MM.1S (cell line): ENCODE measurements at regions not wholly inside any gene's neighbourhood (a gene's known extent, or its start where the extent isn't known, plus 50 kb on each side); places are given as distances from the start of the nearest gene placed in this dataset.

Experiments used
- DNase-seq: peaks from one replicate; pipeline ENCODE4 v3.0.0-alpha.2; 2015
- H2AFZ ChIP-seq: fragments of 300-600 bp; sonication (generic); 2 replicates; pipeline ENCODE4 v1.6.0; 2016; ENCODE audit warnings: antibody characterized with exemption, low read length
- H3F3A ChIP-seq: fragments of 300-600 bp; sonication (generic); 2 replicates; pipeline ENCODE4 v1.6.1; 2016; ENCODE audit warnings: mild to moderate bottlenecking, antibody characterized with exemption, low read length, moderate library complexity, mixed read lengths; ENCODE audit not compliant: insufficient read depth
- H3K27ac ChIP-seq: fragments of 300-600 bp; sonication (generic); 2 replicates; pipeline ENCODE4 v1.5.1; 2016; ENCODE audit warnings: mild to moderate bottlenecking, low read length
- H3K27me3 ChIP-seq: fragments of 300-600 bp; sonication (generic); replicated peaks from 2 replicates; pipeline ENCODE4 v1.6.0; 2016; ENCODE audit warnings: low read length; ENCODE audit not compliant: insufficient read depth
- H3K36me3 ChIP-seq: fragments of 300-600 bp; sonication (generic); replicated peaks from 2 replicates; pipeline ENCODE4 v1.6.1; 2016; ENCODE audit warnings: mild to moderate bottlenecking, low read length, mixed read lengths; ENCODE audit not compliant: insufficient read depth
- H3K4me1 ChIP-seq: fragments of 300-600 bp; sonication (generic); 2 replicates; pipeline ENCODE4 v1.6.1; 2016; ENCODE audit warnings: low read length, mixed read lengths
- H3K4me2 ChIP-seq: fragments of 300-600 bp; sonication (generic); 2 replicates; pipeline ENCODE4 v1.6.0; 2016; ENCODE audit warnings: low read depth, low read length
- H3K4me3 ChIP-seq: fragments of 300-600 bp; sonication (generic); 2 replicates; pipeline ENCODE4 v1.5.1; 2016; ENCODE audit warnings: low read length, mixed read lengths
- H3K79me2 ChIP-seq: fragments of 300-600 bp; sonication (generic); 2 replicates; pipeline ENCODE4 v1.6.1; 2016; ENCODE audit warnings: mixed run types, low read length, mixed read lengths
- H3K9ac ChIP-seq: fragments of 300-600 bp; sonication (generic); 2 replicates; pipeline ENCODE4 v1.6.1; 2016; ENCODE audit warnings: low read length, mixed read lengths
- H3K9me2 ChIP-seq: fragments of 300-600 bp; sonication (generic); replicated peaks from 2 replicates; pipeline ENCODE4 v1.6.1; 2016; ENCODE audit warnings: mild to moderate bottlenecking, low read length, mixed read lengths; ENCODE audit not compliant: insufficient read depth
- H3K9me3 ChIP-seq: fragments of 300-600 bp; sonication (generic); replicated peaks from 2 replicates; pipeline ENCODE4 v1.6.1; 2016; ENCODE audit warnings: mild to moderate bottlenecking, low read length, mixed read lengths; ENCODE audit not compliant: insufficient read depth
- H4K20me1 ChIP-seq: fragments of 300-600 bp; sonication (generic); 2 replicates; pipeline ENCODE4 v1.6.1; 2016; ENCODE audit warnings: mild to moderate bottlenecking, low read length, moderate library complexity, mixed read lengths; ENCODE audit not compliant: insufficient read depth
- EZH2 ChIP-seq: fragments of 300-600 bp; sonication (generic); optimal IDR thresholded peaks from 2 replicates; pipeline ENCODE3; 2017; ENCODE audit warnings: low read depth, mild to moderate bottlenecking, antibody characterized with exemption, low read length, mixed read lengths
- EZH2phosphoT487 ChIP-seq: fragments of 300-600 bp; sonication (generic); IDR thresholded peaks from 2 replicates; pipeline ENCODE4 v1.6.1; 2018; ENCODE audit warnings: antibody characterized with exemption, low read length
- TF ChIP-seq, protein P1 (sequence below): fragments of 300-600 bp; sonication (generic); IDR thresholded peaks from 2 replicates; pipeline ENCODE4 v1.5.1; 2016; ENCODE audit warnings: antibody characterized with exemption, low read length, mixed read lengths

DNA sequence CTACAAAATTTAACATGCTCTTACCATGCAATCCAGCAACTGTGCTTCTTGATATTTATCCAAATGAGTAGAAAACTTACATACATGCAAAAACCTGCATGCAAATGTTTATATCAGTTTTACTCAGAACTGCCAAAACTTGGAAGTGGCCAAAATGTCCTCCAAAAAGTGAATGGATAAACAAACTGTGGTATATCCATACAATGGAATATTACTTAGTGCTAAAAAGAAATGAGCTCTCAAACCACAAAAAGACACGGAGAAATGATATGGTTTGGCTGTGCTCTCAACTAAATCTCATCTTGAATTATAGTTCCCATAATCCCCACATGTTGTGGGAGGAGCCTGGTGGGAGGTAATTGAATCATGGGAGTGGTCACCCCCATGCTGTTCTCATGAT is 267.2 kb downstream of the ZEB2 start:
- Histone ChIP-seq H3K27ac (no peak overlapping the region), H2AFZ (no peak overlapping the region), H3K4me2 (no peak overlapping the region), H3K9me2 (no peaks in the 10 kb centered on the region), H3K36me3 (no peaks in the 10 kb centered on the region), H4K20me1 (no peaks in the 10 kb centered on the region), H3K9ac (no peak overlapping the region), H3K4me1 (no peaks in the 10 kb centered on the region), H3F3A (no peaks in the 10 kb centered on the region), H3K79me2 (no peaks in the 10 kb centered on the region), H3K4me3 (no peak overlapping the region), H3K27me3 (no peaks in the 10 kb centered on the region), H3K9me3 (no peaks in the 10 kb centered on the region)
- no peak for TF ChIP-seq EZH2
- no peak for TF ChIP-seq EZH2phosphoT487
- TF ChIP-seq, protein P1, sequence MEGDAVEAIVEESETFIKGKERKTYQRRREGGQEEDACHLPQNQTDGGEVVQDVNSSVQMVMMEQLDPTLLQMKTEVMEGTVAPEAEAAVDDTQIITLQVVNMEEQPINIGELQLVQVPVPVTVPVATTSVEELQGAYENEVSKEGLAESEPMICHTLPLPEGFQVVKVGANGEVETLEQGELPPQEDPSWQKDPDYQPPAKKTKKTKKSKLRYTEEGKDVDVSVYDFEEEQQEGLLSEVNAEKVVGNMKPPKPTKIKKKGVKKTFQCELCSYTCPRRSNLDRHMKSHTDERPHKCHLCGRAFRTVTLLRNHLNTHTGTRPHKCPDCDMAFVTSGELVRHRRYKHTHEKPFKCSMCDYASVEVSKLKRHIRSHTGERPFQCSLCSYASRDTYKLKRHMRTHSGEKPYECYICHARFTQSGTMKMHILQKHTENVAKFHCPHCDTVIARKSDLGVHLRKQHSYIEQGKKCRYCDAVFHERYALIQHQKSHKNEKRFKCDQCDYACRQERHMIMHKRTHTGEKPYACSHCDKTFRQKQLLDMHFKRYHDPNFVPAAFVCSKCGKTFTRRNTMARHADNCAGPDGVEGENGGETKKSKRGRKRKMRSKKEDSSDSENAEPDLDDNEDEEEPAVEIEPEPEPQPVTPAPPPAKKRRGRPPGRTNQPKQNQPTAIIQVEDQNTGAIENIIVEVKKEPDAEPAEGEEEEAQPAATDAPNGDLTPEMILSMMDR, result no peak
- no peak for DNase-seq

DNA sequence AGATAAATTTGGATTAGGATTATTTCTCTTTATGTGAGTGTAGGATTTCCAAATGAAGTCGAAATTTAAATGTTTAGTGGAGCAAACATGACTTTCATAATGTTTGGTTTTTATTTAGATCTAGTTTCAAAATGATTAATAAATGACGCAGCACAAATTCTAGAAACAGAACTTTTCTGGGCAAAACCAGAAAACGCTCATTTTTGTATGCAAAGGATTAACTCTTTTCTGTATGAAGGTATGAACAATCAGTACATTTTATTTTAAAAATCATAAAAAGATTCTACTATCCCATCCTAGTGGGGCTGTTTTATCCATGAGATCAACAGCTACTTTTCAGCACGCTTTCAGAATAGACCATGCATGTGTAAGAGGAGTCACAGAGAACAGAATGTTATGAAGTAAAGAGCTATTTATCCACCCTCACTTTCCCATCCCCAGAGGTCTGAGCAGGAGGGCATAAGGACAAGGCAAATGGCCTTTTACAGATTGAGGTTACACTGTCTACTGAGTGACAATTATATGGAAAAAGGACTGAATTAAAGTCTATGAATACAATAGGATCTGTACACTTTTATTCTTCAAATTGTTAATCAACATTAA is 270.8 kb downstream of the ZEB2 start:
- H3K27ac ChIP-seq, result no peak overlapping the region
- no peaks in the 10 kb centered on the region for H3K4me1 ChIP-seq
- H3K4me3 ChIP-seq, result no peak overlapping the region
- H3K9me3 ChIP-seq, result no peaks in the 10 kb centered on the region
- no peak overlapping the region for H3K4me2 ChIP-seq
- H4K20me1 ChIP-seq, result no peaks in the 10 kb centered on the region
- TF ChIP-seq EZH2 (no peak), EZH2phosphoT487 (no peak)
- TF ChIP-seq, protein P1, result no peak
- no peak for DNase-seq
- no peaks in the 10 kb centered on the region for H3K36me3 ChIP-seq
- no peaks in the 10 kb centered on the region for H3K9me2 ChIP-seq
- H3K9ac ChIP-seq, result no peak overlapping the region
- no peaks in the 10 kb centered on the region for H3F3A ChIP-seq
- no peaks in the 10 kb centered on the region for H3K27me3 ChIP-seq
- no peaks in the 10 kb centered on the region for H3K79me2 ChIP-seq
- no peak overlapping the region for H2AFZ ChIP-seq

DNA sequence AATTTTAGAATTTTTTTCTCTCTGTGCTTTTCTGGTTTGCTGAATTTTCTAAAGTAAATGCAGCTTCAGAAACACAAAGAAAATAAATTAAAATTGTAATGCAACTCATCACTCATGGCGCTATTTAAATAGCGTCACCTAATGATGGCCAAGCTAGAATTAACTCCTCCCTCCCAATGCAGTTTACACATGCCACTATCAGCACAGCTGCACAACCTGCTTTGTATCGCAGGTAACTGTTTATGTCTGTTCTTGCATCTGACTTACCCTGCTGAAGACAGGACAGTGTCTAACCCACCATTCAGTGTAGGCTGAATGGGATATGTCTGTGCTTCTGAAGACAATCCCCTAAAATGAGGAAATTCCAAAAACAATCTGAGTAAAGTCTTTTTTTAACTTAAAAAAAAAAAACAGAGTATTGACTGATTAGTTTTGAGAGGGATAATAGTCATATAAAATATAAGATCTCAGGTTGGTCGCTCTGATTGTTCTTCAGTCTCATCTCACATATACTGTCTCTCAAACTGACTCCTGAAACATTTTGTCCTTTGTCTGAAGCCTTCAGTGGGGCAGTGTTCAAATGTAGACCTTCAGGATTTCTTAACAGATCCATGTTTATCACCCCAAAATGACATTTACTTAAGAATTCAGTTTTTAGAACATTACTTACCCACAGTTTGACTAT is 271.4 kb downstream of the ZEB2 start:
- H3K36me3 ChIP-seq, result no peaks in the 10 kb centered on the region
- H3K79me2 ChIP-seq, result no peaks in the 10 kb centered on the region
- no peak for TF ChIP-seq EZH2phosphoT487
- H3K9me3 ChIP-seq, result no peaks in the 10 kb centered on the region
- no peak overlapping the region for H3K9ac ChIP-seq
- no peaks in the 10 kb centered on the region for H3K27me3 ChIP-seq
- H2AFZ ChIP-seq, result no peak overlapping the region
- no peak overlapping the region for H3K27ac ChIP-seq
- H3K4me3 ChIP-seq, result no peak overlapping the region
- no peaks in the 10 kb centered on the region for H4K20me1 ChIP-seq
- H3F3A ChIP-seq, result no peaks in the 10 kb centered on the region
- H3K9me2 ChIP-seq, result no peaks in the 10 kb centered on the region
- H3K4me2 ChIP-seq, result no peak overlapping the region
- no peaks in the 10 kb centered on the region for H3K4me1 ChIP-seq
- no peak for DNase-seq

DNA sequence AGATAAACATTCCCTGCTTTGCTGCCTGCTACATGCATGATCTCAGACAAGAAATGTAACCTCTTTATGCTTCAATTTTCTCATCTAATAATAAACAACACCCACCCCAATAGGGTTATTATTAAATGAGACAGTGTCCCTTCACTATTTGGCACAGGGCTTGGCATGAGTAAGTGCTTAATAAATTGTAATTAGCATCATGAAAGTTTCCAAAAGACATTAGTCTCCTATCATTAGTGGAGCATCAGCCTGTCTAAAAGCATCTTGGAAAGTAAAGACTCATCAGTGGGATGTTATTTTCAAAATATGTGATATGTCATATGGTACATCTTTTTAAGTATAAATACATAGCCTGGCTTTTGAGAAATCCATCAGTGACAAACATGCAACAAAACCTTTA is 275.0 kb downstream of the ZEB2 start:
- Histone ChIP-seq H2AFZ (no peak overlapping the region), H3F3A (no peaks in the 10 kb centered on the region), H4K20me1 (no peaks in the 10 kb centered on the region), H3K9me3 (no peaks in the 10 kb centered on the region), H3K4me2 (no peak overlapping the region), H3K27me3 (no peaks in the 10 kb centered on the region), H3K9ac (no peak overlapping the region), H3K79me2 (no peaks in the 10 kb centered on the region), H3K36me3 (no peaks in the 10 kb centered on the region), H3K4me3 (no peak overlapping the region), H3K4me1 (no peaks in the 10 kb centered on the region), H3K9me2 (no peaks in the 10 kb centered on the region), H3K27ac (no peak overlapping the region)
- TF ChIP-seq, protein P1, result no peak
- TF ChIP-seq EZH2 (no peak), EZH2phosphoT487 (no peak)
- DNase-seq, result no peak
